HepG2 (cell line): ENCODE measurements at regions not wholly inside any gene's neighbourhood (a gene's known extent, or its start where the extent isn't known, plus 50 kb on each side); places are given as distances from the start of the nearest gene placed in this dataset.
"Not testable (repeated sequence)": the region's sequence is repeated elsewhere in the genome, so short reads cannot be mapped to it uniquely, and the experiment has no call there.

Experiments used
- ATAC-seq: fragments of 200-7000 bp; cut with Tn5 transposase; 3 replicates; pipeline ENCODE4 v1.9.1; 2020; ENCODE audit warnings: mild to moderate bottlenecking, moderate library complexity
- BruUV-seq: library from RNA; stranded (reverse); fragments of 400-500 nt; replicated peaks from 2 replicates; lab custom pipeline; 2021; lab: Mats Ljungman, UMichigan
- CTCF ChIA-PET: fragments of 300-600 bp; formaldehyde crosslinking; extraction: SDS; loops from one replicate; lab custom pipeline; 2021; ENCODE audit warnings: low total read pairs, inconsistent platforms, low intra/inter-chr PET ratio; lab: Yijun Ruan, JAX
- POLR2A ChIA-PET: fragments of 350-600 bp; sonication (Branson Sonifier 250); formaldehyde crosslinking; loops from one replicate; lab custom pipeline; 2020; ENCODE audit warnings: antibody characterized with exemption, inconsistent platforms; lab: Yijun Ruan, JAX
- DNase-seq: peaks from one replicate; pipeline ENCODE4 v3.0.0-alpha.2; 2015; ENCODE audit warnings: low spot score
- FAIRE-seq: peaks from 3 replicates; lab custom pipeline; 2011; peaks lifted over from hg19 to GRCh38; lab: Jason Lieb, UNC
- H2AFZ ChIP-seq: one replicate; pipeline ENCODE4 v1.6.1; 2011; ENCODE audit warnings: low read length, inconsistent platforms
- H3K27ac ChIP-seq: fragments of 300-600 bp; 3 replicates; pipeline ENCODE4 v1.8.0; 2011; ENCODE audit warnings: mixed run types, mild to moderate bottlenecking, mixed read lengths, low read length, inconsistent platforms; ENCODE audit not compliant: insufficient read depth; ENCODE audit errors: extremely low read length
- H3K27me3 ChIP-seq, 2 experiments: fragments of 200-600 bp in 1 of 2; 2 replicates in 1 of 2; 3 replicates in 1 of 2; pipeline versions ENCODE4 v1.6.0 to v1.8.0; 2011; ENCODE audit warnings: low read length in 2 of 2, mild to moderate bottlenecking in 2 of 2, moderate library complexity in 2 of 2, inconsistent platforms in 1 of 2; ENCODE audit not compliant: insufficient read depth in 2 of 2, control insufficient read depth in 1 of 2
- H3K36me3 ChIP-seq, 2 experiments: fragments of 200-600 bp in 1 of 2; replicated peaks in 1 of 2; 2 replicates in 1 of 2; 3 replicates in 1 of 2; pipeline versions ENCODE4 v1.5.1 to v1.8.0; 2011; ENCODE audit warnings: low read length in 2 of 2, inconsistent platforms in 1 of 2; ENCODE audit not compliant: insufficient read depth in 2 of 2, control insufficient read depth in 1 of 2
- H3K4me1 ChIP-seq: 2 replicates; pipeline ENCODE4 v1.5.1; 2012; ENCODE audit warnings: low read length, inconsistent platforms; ENCODE audit not compliant: insufficient read depth
- H3K4me2 ChIP-seq: 2 replicates; pipeline ENCODE4 v1.6.0; 2011; ENCODE audit warnings: low read depth, low read length, inconsistent platforms
- H3K4me3 ChIP-seq, 3 experiments: fragments of 200-600 bp in 1 of 3; sonication (generic), shearing (Covaris generic) in 1 of 3; replicated peaks in 1 of 3; 2 replicates each; pipeline ENCODE4 v1.5.1; 2011 to 2016; ENCODE audit warnings: low read length in 3 of 3, inconsistent platforms in 2 of 3, low read depth in 2 of 3, mild to moderate bottlenecking in 2 of 3, control low read depth in 1 of 3, mixed read lengths in 1 of 3; ENCODE audit not compliant: insufficient read depth in 1 of 3
- H3K79me2 ChIP-seq: one replicate; pipeline ENCODE4 v1.6.1; 2011; ENCODE audit warnings: low read length, inconsistent platforms; ENCODE audit not compliant: insufficient read depth
- H3K9ac ChIP-seq: 2 replicates; pipeline ENCODE4 v1.6.0; 2011; ENCODE audit warnings: mild to moderate bottlenecking, low read depth, low read length, inconsistent platforms; ENCODE audit not compliant: insufficient read depth
- H3K9me3 ChIP-seq: 2 replicates; pipeline ENCODE4 v1.5.1; 2012; ENCODE audit warnings: mild to moderate bottlenecking, low read length
- H4K20me1 ChIP-seq: 2 replicates; pipeline ENCODE4 v1.6.0; 2011; ENCODE audit warnings: inconsistent platforms, mild to moderate bottlenecking, low read length, moderate library complexity; ENCODE audit not compliant: insufficient read depth
- EHMT2 ChIP-seq: fragments of 200-600 bp; sonication (generic); IDR thresholded peaks from 2 replicates; pipeline ENCODE4 v1.7.0; 2017; ENCODE audit warnings: antibody characterized with exemption, low read depth, low read length, borderline replicate concordance
- WGBS: methylation state at CpG from one replicate; pipeline ENCODE4 v1.1.6; 2017; ENCODE audit warnings: low lambda C conversion rate; 5-methylcytosine and 5-hydroxymethylcytosine counted together
- in situ Hi-C: cut with HindIII; loops from 2 replicates; pipeline ENCODE4 v1.10.0; 2017; ENCODE audit warnings: low pct_unique_long_range_greater_than_20kb; ENCODE audit not compliant: extremely low pct_ligation_motif_present
- intact Hi-C: fragments of 100-400 bp; cut with micrococcal nuclease; formaldehyde crosslinking; loops from one replicate; pipeline ENCODE4 v1.10.0; 2022; ENCODE audit not compliant: unreplicated experiment
- TF ChIP-seq, protein P1 (sequence below): sonication (generic); formaldehyde crosslinking; IDR thresholded peaks from 2 replicates; pipeline ENCODE4 v1.4.0; 2020; ENCODE audit warnings: missing genetic modification reagents, borderline replicate concordance
- TF ChIP-seq, protein P2 (sequence below): sonication (generic); formaldehyde crosslinking; IDR thresholded peaks from 2 replicates; pipeline ENCODE4 v1.8.0; 2022; ENCODE audit warnings: missing genetic modification reagents, mild to moderate bottlenecking, moderate library complexity, borderline replicate concordance

- ATAC-seq, H3K9me3 ChIP-seq, H3K4me3 ChIP-seq, in situ Hi-C loops, DNase-seq, H4K20me1 ChIP-seq, H3K79me2 ChIP-seq, H3K4me2 ChIP-seq, H3K9ac ChIP-seq, POLR2A ChIA-PET, BruUV-seq, H3K4me1 ChIP-seq, FAIRE-seq, H3K27ac ChIP-seq, H2AFZ ChIP-seq, H3K27me3 ChIP-seq, H3K36me3 ChIP-seq, intact Hi-C loops, CTCF ChIA-PET: not testable (repeated sequence)
Measured at GRCh38 chr3:30541156-30541555, 65.2 kb upstream of the TGFBR2 start.

DNA sequence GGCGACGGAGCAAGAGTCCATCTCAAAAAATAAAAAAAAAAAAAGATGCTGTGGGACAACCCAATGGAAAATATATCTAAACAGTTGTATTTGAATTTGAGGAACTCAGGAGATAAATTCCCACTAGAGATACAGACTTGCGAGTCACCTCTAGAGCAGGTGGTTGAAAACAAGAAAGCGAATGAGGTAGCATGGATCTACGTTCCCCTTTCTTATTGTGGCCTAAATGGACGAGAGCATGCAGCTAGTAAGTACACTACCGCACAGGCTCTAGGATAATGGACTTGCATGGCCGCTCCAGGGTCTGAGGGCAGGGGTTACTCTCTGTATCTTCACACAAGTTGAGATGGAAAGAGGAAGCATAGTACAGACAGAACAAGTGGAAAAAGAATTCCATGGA, 63.5 kb upstream of the TGFBR2 start:
- ATAC-seq, result no peak
- in situ Hi-C loops, result no loop called here
- FAIRE-seq, result no peak
- Histone ChIP-seq H4K20me1 (no peaks in the 10 kb centered on the region), H3K27ac (no peak overlapping the region), H3K4me3 (no peak overlapping the region), H3K79me2 (no peaks in the 10 kb centered on the region), H3K9me3 (no peaks in the 10 kb centered on the region), H3K27me3 (no peaks in the 10 kb centered on the region), H3K4me1 (no peaks in the 10 kb centered on the region), H2AFZ (no peak overlapping the region), H3K36me3 (no peaks in the 10 kb centered on the region), H3K4me2 (no peak overlapping the region), H3K9ac (no peak overlapping the region)
- 97% methylated on average over 8 of the region's 8 CpGs for WGBS
- intact Hi-C loops, result no loop called here
- ChIA-PET CTCF (no interaction called here), POLR2A (no interaction called here)
- DNase-seq, result no peak
- no TSS peak for BruUV-seq
- TF ChIP-seq EHMT2, result no peak
- TF ChIP-seq, protein P1, sequence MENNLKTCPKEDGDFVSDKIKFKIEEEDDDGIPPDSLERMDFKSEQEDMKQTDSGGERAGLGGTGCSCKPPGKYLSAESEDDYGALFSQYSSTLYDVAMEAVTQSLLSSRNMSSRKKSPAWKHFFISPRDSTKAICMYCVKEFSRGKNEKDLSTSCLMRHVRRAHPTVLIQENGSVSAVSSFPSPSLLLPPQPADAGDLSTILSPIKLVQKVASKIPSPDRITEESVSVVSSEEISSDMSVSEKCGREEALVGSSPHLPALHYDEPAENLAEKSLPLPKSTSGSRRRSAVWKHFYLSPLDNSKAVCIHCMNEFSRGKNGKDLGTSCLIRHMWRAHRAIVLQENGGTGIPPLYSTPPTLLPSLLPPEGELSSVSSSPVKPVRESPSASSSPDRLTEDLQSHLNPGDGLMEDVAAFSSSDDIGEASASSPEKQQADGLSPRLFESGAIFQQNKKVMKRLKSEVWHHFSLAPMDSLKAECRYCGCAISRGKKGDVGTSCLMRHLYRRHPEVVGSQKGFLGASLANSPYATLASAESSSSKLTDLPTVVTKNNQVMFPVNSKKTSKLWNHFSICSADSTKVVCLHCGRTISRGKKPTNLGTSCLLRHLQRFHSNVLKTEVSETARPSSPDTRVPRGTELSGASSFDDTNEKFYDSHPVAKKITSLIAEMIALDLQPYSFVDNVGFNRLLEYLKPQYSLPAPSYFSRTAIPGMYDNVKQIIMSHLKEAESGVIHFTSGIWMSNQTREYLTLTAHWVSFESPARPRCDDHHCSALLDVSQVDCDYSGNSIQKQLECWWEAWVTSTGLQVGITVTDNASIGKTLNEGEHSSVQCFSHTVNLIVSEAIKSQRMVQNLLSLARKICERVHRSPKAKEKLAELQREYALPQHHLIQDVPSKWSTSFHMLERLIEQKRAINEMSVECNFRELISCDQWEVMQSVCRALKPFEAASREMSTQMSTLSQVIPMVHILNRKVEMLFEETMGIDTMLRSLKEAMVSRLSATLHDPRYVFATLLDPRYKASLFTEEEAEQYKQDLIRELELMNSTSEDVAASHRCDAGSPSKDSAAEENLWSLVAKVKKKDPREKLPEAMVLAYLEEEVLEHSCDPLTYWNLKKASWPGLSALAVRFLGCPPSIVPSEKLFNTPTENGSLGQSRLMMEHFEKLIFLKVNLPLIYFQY (CRISPR knock-in tag), result no peak
- TF ChIP-seq, protein P2, sequence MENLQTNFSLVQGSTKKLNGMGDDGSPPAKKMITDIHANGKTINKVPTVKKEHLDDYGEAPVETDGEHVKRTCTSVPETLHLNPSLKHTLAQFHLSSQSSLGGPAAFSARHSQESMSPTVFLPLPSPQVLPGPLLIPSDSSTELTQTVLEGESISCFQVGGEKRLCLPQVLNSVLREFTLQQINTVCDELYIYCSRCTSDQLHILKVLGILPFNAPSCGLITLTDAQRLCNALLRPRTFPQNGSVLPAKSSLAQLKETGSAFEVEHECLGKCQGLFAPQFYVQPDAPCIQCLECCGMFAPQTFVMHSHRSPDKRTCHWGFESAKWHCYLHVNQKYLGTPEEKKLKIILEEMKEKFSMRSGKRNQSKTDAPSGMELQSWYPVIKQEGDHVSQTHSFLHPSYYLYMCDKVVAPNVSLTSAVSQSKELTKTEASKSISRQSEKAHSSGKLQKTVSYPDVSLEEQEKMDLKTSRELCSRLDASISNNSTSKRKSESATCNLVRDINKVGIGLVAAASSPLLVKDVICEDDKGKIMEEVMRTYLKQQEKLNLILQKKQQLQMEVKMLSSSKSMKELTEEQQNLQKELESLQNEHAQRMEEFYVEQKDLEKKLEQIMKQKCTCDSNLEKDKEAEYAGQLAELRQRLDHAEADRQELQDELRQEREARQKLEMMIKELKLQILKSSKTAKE (CRISPR knock-in tag), result no peak
